Stimulated activated CD4-positive, alpha-beta T cell treated with anti-CD3 and anti-CD28 coated beads, Interleukin-15, amount 100 ng/mL, for 1 hour (primary cell): ENCODE measurements at regions not wholly inside any gene's neighbourhood (a gene's known extent, or its start where the extent isn't known, plus 50 kb on each side); places are given as distances from the start of the nearest gene placed in this dataset.
"Not testable (repeated sequence)": the region's sequence is repeated elsewhere in the genome, so short reads cannot be mapped to it uniquely, and the experiment has no call there.

Experiments used
- DNase-seq, 2 donors: peaks; one replicate each; pipeline ENCODE4 v3.0.0-alpha.2; 2020; ENCODE audit warnings: low read depth in 1 of 2, low spot score in 1 of 2

DNA sequence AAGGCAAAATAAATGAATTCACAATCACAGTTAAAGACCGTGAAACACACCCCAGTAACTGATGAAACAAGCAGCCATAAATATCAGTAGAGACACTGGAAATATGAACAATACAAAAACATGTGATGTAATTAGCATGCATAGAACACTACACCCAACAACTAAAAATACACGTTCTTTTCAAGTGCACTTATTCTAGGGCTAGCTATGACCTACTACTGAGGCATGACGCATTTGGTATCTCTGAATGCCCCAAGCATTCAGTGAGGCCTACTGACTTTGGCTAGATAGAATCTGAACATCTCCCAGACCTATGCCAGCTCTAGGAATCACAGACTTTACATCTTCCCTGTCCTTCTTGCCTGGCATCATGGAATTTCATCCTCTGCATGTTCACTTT is 450.0 kb upstream of the ID2 start:
- no peak for DNase-seq

DNA sequence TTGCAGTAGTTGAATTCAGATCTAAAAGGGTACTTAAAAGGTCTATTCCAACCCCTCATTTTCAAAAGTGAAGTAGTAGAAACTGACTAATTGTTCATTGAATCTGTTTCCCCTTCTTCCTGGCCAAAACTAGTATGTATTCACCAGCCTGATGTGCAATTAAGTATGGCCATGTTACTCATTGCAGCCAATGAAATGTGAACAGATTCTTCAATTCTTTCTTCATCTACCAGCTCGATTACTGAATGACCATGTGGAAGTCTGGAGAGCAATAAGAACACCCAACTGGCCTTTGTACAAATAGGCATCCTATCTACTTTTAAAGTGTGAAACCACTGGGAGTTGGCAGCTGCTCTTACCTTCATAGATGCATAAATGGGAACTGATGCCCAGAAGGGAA is 449.0 kb upstream of the ID2 start:
- DNase-seq, result no peak

DNA sequence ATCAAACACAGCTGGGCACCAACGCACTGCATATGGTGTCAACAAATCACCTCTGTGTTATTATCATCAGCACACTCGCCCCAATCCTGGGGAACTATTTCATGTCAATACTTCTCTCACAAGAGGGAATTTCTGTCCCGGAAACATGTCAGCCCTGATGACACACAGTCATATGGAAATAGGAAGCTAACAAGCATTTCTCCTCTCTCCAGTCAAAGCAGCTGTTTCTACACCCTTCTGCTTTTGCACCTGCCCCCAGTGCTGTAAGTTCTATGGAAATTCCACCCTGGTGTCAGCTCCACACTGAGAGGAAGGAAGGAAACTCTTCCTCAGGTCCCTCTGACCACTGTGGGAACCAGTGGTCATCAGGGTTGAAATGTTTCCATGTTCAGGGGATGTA is 447.6 kb upstream of the ID2 start:
- no peak for DNase-seq

DNA sequence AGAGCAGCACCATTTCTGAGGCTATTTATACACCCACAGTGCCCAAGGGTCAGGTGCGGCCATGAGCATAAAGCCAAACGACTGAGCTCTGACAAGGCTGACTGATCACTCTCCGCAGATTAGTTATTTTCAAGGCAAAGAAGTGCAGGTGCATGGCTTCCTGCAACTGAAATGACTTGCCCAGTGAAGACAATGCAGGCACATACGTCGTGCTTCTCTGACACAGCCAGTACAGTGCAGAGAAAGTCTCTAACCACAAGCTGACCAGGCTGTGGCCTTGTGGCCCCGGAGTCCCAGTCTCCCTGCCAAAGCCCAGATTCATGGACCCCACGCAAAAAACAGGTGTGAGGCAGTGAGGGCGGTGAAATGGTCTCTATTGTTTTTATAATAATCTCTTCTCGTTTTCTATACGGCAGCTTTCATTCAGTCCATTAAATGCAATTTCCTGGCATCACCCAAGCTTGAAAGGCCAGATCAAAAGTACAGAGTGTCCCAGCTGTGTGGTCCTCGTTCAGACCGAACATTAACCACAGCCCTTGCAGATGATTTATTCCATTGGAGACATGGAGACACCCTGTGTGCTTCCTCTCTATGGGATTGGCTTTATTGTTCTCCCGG is 447.0 kb upstream of the ID2 start:
- no peak for DNase-seq

DNA sequence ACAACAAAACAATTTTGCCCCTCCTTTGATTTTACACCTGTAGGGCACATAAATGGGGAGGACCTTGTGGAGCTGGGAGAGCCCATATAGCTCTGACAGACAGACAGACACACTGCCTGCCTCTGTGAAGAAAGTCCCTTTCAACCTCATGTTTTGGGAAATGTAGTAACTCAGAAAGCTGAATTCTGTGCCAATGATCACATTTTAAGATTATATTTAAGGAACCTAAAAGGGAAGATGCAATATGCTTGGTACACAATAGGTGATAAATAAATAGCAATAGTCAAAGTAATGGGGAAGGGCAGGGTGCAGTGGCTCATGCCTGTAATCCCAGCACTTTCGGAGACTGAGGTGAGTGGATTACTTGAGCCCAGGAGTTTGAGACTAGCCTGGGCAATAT is 446.4 kb upstream of the ID2 start:
- DNase-seq, result no peak

DNA sequence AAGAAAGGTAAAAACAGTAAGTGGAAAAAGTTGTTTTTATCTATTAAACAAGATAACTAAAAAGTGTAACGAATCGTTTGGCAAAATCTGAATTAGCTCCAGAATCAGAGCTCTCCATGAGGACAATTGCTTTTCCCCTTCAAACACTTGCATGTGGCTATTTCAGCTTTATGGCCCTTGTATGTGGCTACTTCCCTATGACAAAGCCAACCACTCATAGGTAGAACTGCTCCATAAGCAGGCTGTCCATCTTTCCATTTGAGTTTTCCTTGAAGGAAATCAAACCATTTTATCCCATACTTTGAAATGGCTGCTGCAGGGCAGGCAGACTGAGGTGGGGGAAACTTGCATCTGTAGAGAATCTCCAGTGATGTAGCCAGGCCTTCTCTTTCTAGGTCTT is 445.5 kb upstream of the ID2 start:
- no peak for DNase-seq

DNA sequence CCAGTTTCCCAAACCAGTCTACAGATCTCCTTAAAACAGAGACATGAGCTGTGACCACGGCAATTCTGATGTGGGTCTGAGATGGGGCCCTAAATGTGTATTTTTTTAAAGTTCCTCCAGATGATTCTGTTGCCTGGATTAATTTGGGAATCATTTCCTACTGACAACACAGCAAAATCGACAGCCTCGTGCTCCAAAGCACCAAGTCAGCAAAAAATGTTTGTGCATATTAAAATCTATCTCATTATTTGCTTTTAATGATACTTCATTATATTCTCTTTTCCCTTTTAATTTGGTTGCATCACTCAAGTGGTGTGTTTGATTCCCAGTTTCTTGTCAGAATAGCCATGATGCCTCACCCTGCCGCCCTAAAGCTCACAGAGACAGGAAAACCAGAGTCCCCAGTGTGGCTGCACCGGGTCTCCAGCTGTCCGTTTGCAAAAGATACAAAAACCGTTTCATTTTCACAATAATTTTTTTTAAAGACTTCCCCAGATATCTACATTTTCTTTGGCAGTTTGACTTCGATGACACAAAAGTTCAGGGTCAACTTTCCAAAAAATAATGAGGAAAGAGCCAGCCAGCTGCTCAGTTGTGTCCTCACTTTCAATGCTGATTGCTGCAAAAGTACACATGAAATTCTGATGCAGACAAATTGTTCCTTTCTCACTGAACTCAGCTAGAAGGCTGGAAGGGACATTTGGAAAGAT is 443.2 kb upstream of the ID2 start:
- DNase-seq, result no peak

DNA sequence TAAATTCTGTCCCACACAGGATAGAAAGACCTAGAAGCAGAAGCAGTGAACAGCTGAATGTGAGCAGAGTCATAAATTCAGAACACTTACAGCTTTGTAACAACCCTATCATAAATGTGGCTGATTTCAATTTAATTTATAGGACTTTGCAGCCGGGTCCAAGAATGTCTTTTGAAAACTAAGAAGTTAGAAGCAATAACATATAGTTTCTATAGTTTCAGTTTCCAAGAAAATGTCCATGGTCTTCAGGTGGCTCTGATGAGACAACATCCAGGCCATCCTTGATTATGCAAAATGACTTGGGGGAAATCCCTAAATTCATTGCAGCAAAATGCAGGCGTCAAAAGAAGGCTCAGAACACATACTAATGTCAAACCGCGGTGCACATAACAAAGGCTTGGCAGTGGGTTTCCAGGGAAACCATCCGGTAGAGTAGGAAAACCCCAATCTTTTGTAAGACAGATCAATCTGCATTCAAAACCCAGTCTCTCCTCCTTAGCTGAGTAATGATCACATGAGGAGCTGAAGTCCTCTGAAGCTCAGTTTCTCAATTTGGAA is 442.2 kb upstream of the ID2 start:
- no peak for DNase-seq

DNA sequence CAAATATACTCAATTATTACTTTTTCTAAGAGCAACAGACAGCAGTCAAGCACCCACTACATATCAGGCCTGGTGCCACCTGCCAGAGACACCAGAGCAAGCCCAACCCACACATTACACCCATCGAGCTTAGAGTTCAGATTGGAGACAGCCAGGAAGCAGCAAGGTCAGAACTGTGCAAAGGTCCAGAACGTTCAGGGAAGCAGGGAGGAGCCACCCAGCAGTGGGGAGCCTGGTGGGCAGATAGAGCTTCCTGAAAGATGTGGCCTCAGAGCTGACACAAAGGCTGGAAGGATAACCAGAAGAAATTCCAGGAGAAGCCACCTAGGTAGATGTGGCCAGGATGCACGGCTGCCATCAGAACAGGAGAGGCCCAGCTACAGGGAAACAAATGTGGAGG is 440.5 kb upstream of the ID2 start:
- no peak for DNase-seq

DNA sequence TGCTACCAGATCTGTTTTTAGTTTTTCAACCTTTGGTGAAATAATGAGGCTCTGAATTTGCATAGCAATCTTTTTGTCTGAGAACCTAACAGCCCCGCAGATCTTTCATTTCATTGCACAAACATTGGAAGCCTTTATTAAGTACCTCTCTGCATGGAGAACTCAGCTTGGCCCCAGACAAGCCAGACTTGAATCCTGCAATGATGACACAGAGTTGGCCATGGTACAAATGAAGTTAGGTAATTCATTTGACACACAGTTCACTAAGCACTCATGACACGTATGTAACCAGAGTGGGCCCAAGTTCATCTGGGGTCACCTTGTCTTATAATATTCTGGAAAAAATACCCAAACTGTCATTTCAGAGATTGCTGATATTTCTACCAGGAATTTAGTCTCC is 439.1 kb upstream of the ID2 start:
- DNase-seq, result no peak

DNA sequence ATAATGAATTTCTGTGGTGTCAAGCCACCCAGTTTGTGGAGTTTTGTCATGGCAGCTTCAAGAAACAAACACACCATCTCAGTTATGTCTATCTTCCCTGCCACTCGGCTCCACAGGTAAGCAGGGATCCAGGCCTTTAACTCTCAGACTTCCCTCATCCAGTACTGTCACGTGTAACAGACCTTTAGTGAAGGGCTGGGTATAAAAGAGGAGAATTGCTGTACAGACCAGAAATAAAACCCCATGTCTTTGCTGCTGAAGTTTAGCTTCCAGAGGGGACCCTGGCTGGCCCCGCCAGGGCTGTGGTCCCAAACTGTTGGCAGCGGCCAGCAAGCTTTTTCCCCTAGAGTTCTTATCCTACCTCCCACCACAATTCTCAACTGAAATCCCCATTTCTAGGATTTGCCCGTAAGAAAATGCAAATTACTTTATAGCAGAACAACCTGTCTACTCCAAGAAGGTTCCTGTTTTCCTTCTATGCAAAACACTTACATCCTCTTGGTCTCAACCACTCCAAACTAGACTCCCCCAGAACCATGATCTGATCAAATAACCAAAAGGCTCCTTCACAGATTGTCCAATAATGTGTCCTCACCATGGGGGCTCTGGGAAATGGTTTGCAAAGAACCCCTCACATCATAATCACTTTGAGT is 438.0 kb upstream of the ID2 start:
- no peak for DNase-seq

DNA sequence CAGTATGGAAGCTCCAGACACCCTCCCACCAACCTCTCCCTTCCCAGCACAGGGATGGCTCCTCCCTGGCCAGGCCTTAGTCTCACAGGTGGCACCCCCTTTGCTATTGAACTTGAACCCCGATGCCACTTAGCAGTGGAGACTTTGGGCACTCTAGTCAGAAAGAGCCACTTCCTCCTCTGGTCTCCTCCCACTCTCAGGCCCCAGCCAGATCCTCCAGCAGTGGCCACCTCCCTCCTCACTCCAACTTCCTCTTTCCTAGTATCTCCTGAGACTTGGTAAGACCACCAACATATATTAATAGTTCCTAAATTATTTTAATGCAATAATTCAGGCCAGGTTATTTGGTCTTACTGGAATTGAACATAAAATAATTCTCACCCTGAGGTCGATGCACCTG is 437.2 kb upstream of the ID2 start:
- DNase-seq, result no peak

DNA sequence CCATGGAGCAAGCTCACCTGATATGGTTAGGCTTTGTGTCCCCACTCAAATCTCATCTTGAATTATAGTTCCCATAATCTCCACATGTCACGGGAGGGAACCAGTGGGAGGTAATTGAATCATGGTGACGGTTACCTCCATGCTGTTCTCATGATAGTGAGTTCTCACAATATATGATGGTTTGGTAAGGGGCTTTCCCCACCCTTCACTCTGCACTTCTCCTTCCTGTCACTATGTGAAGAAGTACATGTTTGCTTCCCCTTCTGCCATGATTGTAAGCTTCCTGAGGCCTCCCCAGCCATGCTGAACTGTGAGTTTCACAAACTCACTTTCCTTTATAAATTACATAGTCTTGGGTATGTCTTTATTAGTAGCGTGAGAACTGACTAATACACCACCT is 435.7 kb upstream of the ID2 start:
- DNase-seq, result no peak

DNA sequence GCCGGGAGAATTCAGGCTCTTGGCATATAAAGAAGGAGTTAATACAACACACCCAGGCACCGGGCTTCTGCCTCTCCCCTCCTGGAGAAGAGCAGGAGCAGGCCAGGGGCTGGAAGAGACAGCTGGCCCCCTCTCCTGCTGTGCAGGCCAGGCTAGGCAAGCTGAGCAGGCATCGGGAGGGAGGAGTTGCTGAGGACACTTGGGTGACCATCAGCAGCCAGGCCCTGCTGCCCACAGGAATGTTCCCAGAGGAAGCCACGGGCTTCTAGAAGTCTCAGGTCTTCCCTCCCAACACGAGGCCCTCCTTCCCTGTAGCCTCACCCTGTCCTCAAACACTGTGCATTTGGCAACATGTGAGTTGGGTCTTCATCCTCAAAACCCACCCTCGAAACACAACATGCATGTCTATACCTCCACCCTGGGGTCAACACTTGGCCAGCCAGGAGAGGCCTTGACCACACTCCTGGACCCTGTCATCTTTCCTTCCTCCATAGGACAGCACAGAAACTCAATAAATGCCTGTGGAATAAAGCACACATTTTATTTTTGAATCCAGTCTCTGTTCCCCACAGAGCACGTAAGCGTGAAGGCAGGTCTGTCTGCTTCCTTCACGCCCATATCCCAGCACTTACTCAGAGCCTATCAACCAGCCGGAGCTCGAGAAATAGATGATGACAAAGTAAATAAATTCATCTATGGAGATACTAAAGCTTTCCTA is 433.8 kb upstream of the ID2 start:
- no peak for DNase-seq

DNA sequence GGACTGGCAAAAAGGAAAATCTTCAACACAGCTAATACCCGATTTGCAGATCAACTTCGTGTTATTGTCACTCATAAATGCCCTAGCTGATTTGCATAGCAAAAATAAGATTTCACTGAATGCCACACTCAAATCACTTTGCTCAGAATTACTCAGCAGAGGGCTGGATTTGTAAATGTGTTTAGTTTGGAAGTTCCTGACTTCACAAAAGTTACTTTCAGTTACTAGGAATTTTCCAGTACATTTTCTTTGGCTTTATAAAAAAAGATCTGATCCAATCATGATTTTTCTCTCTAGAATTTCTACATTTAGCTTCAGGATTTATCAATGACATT is 433.3 kb upstream of the ID2 start:
- no peak for DNase-seq

DNA sequence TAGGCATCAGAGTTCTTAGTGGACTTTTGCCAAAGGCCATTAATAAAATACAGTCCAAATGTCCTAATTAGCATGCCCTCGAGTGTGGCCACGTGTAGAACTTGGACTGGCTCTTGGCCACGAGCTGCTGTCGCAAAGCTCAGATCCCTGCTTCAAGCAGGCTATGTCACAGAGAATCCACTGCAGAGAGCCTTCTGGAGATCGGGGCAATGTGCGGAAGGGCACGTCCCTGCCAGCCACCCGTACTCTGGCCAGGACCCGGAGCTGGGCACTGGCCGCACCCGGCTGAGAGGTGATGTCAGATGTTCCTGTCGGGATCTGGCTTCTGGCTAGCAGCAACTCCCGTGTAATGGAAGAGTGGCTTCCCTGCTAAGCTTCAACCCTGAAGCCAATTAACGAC is 432.7 kb upstream of the ID2 start:
- no peak for DNase-seq

DNA sequence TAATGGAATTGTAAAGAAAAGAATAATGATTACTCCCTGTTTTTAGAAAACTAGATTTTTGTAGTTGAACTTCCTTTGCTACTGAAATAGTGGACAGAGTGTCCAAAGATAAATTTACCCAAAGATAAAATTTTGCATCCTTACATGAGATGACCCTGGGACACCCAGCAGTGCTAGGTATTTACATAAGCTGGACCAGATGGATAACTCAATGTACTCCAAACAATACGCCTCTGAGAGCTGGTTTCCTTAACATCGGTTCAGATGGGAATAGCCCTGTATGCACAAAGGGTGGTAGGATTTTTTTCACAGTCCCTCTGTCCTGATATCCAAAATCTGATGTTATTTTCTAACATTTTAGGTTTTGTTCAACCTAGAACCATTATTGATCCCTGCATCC is 432.1 kb upstream of the ID2 start:
- DNase-seq, result no peak

DNA sequence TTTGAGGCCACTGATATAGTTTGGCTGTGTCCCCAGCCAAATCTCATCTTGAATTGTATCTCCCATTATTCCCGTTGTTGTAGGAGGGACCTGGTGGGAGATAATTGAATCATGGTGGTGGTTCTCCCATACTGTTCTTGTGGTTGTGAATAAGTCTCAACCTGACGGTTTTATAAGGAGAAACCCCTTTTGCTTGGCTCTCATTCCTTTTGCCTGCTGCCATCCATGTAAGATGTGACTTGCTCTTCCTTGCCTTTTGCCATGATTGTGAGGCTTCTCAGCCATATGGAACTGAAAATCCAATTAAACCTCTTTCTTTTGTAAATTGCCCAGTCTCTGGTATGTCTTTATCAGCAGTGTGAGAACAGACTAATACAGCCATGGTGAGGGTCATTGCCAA is 431.6 kb upstream of the ID2 start:
- not testable (repeated sequence) for DNase-seq

DNA sequence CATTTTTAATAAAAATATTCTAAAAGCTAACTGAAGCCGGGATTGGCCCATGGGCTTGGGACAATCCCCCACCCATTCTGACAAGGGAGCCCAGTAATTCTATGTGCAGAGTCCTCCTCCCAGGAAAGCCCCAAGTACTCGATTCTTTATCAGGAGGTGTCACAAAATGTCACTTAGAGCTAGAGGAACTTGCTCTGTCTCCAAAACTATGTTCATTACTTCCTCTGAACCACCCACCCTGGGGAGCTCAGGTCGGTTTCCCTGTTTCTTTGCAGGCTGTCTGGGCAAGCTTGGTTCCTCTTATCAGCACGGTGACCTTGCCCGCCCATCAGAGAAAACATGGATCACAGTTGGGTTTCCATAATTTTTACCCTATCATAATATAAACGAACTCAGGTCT is 430.6 kb upstream of the ID2 start:
- no peak for DNase-seq

DNA sequence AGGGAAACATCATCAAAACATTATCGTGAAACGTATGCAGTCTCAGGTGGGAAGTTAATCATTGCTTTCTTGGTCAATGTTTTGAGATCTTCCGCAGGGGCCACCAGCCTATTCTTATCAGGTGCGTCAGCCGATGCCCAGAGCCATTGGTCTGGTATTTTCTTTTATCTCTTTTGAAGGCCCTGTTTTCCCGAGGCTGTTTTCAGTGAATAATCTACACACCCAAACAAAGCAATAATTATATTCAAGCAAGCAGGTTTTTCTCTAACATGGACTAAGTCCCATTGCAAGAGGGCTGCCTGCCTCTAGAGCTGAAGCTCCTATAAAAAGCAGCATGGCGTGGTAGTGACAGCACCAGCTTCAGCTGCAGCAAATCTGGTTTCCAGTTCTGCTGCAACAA is 430.0 kb upstream of the ID2 start:
- DNase-seq, result no peak

DNA sequence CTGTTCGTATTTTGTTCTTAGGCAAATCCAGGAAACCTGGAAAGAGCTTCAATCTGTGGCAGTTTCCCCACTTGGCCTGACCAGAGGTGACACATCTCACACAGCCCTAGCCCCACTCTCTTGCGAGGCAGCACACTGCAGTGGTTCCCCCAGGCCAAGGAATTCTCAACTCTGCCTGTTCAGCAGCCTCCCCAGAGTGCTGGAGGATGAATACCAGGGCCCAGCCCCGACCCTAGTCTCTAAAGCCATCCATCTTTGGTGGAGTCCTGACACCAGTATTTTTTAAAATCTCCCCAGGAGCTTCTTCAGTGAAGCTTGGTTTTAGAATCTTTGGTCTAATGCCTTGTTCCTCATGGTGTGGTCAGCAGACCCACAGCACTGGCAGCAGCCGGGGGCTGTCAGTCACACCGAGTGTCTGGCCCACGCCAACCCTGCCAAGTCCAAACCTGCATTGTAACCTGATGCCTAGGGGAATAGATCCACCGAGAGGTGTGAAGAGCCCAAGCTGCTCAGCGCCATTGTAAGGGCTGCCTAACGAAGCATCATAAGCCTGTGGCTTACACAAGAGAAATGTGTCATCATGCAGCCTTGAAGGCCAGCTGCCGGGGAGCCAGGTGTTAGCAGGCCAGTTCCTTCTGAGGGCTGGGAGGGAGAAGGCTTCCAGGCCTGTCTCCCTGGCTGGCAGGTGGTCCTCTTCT is 428.7 kb upstream of the ID2 start:
- DNase-seq, result no peak
